Progenitor cell of endocrine pancreas (in vitro differentiated cells): ENCODE measurements at regions not wholly inside any gene's neighbourhood (a gene's known extent, or its start where the extent isn't known, plus 50 kb on each side); places are given as distances from the start of the nearest gene placed in this dataset.
A peak's percentile ranks its signal among the peaks of the same experiment; 100 is the strongest.

Experiments used
- DNase-seq: peaks from one replicate; pipeline ENCODE4 v3.0.0; 2021; ENCODE audit warnings: low spot score; ENCODE audit not compliant: unreplicated experiment
- H3K27ac Mint-ChIP-seq: 2 replicates; pipeline ENCODE4 v1.8.0; 2021; ENCODE audit warnings: mild to moderate bottlenecking, moderate library complexity, mixed read lengths
- H3K27me3 Mint-ChIP-seq: 2 replicates; pipeline ENCODE4 v1.8.0; 2021; ENCODE audit warnings: mixed read lengths
- H3K36me3 Mint-ChIP-seq: 2 replicates; pipeline ENCODE4 v1.8.0; 2022; ENCODE audit warnings: mixed read lengths; ENCODE audit not compliant: insufficient read depth
- H3K4me1 Mint-ChIP-seq: 2 replicates; pipeline ENCODE4 v1.8.0; 2021; ENCODE audit warnings: low read depth, mixed read lengths
- H3K4me3 Mint-ChIP-seq: 2 replicates; pipeline ENCODE4 v1.8.0; 2021; ENCODE audit warnings: low read depth, mild to moderate bottlenecking, moderate library complexity, mixed read lengths
- H3K9me3 Mint-ChIP-seq: 2 replicates; pipeline ENCODE4 v1.8.0; 2021; ENCODE audit warnings: low read depth, mixed read lengths
- CTCF ChIP-seq: fragments of 200-600 bp; sonication (generic); IDR thresholded peaks from one replicate; pipeline ENCODE4 v1.5.0; 2021; ENCODE audit warnings: antibody characterized with exemption, mild to moderate bottlenecking; ENCODE audit not compliant: unreplicated experiment

GRCh38 chr6:53437557-53438202, 88.9 kb upstream of the ELOVL5 start:
- no peak overlapping the region for H3K4me3 Mint-ChIP-seq
- H3K27ac Mint-ChIP-seq = no peak overlapping the region
- DNase-seq = no peak
- peak; percentile 69 for TF ChIP-seq CTCF
- H3K36me3 Mint-ChIP-seq = no peaks in the 10 kb centered on the region
- H3K9me3 Mint-ChIP-seq = no peaks in the 10 kb centered on the region
- peaks cover 18% of the 10 kb centered on the region for H3K27me3 Mint-ChIP-seq
- peaks cover 11% of the 10 kb centered on the region for H3K4me1 Mint-ChIP-seq

- Mint-ChIP-seq H3K4me3 (no peak overlapping the region), H3K9me3 (no peaks in the 10 kb centered on the region), H3K27me3 (peaks cover 18% of the 10 kb centered on the region), H3K27ac (no peak overlapping the region), H3K36me3 (no peaks in the 10 kb centered on the region), H3K4me1 (peaks cover 11% of the 10 kb centered on the region)
- no peak for DNase-seq
- TF ChIP-seq CTCF = no peak
Measured at GRCh38 chr6:53436526-53437303, 88.0 kb upstream of the ELOVL5 start.

- no peaks in the 10 kb centered on the region for H3K9me3 Mint-ChIP-seq
- H3K27me3 Mint-ChIP-seq = peaks cover 23% of the 10 kb centered on the region
- DNase-seq = no peak
- H3K4me3 Mint-ChIP-seq = no peak overlapping the region
- peaks cover 11% of the 10 kb centered on the region for H3K4me1 Mint-ChIP-seq
- TF ChIP-seq CTCF = no peak
- H3K36me3 Mint-ChIP-seq = no peaks in the 10 kb centered on the region
- no peak overlapping the region for H3K27ac Mint-ChIP-seq
Measured at GRCh38 chr6:53433951-53434285, 85.2 kb upstream of the ELOVL5 start.

GRCh38 chr6:53433261-53433950, 84.7 kb upstream of the ELOVL5 start:
- DNase-seq = no peak
- Mint-ChIP-seq H3K4me1 (peaks cover 11% of the 10 kb centered on the region), H3K27me3 (peaks cover 24% of the 10 kb centered on the region), H3K27ac (no peak overlapping the region), H3K9me3 (no peaks in the 10 kb centered on the region), H3K4me3 (no peak overlapping the region), H3K36me3 (no peaks in the 10 kb centered on the region)
- no peak for TF ChIP-seq CTCF

- H3K36me3 Mint-ChIP-seq = no peaks in the 10 kb centered on the region
- H3K27me3 Mint-ChIP-seq = peaks cover 25% of the 10 kb centered on the region
- H3K4me3 Mint-ChIP-seq = no peak overlapping the region
- DNase-seq = no peak
- H3K9me3 Mint-ChIP-seq = no peaks in the 10 kb centered on the region
- H3K27ac Mint-ChIP-seq = no peak overlapping the region
- H3K4me1 Mint-ChIP-seq = peaks cover 11% of the 10 kb centered on the region
- no peak for TF ChIP-seq CTCF
Measured at GRCh38 chr6:53432318-53433161, 83.8 kb upstream of the ELOVL5 start.
